GM12892 (cell line): ENCODE measurements at regions not wholly inside any gene's neighbourhood (a gene's known extent, or its start where the extent isn't known, plus 50 kb on each side); places are given as distances from the start of the nearest gene placed in this dataset.

Source experiments
- POLR2A ChIP-seq: IDR thresholded peaks from 2 replicates; pipeline ENCODE4 v1.6.1; 2011; ENCODE audit warnings: low read depth, low read length, control low read depth
- POLR2AphosphoS5 ChIP-seq: IDR thresholded peaks from 2 replicates; pipeline ENCODE4 v1.6.1; 2011; ENCODE audit warnings: low read depth, low read length, control low read depth
- TAF1 ChIP-seq: IDR thresholded peaks from 2 replicates; pipeline ENCODE4 v1.6.1; 2011; ENCODE audit warnings: low read depth, mild to moderate bottlenecking, control low read depth, low read length, borderline replicate concordance

- TF ChIP-seq POLR2AphosphoS5 (no peak), POLR2A (no peak), TAF1 (no peak)
Measured at GRCh38 chr16:26524846-26525245, 541.9 kb upstream of the C16orf82 start.
